ENCODE measurements at regions not wholly inside any gene's neighbourhood (a gene's known extent, or its start where the extent isn't known, plus 50 kb on each side); places are given as distances from the start of the nearest gene placed in this dataset.

DNA sequence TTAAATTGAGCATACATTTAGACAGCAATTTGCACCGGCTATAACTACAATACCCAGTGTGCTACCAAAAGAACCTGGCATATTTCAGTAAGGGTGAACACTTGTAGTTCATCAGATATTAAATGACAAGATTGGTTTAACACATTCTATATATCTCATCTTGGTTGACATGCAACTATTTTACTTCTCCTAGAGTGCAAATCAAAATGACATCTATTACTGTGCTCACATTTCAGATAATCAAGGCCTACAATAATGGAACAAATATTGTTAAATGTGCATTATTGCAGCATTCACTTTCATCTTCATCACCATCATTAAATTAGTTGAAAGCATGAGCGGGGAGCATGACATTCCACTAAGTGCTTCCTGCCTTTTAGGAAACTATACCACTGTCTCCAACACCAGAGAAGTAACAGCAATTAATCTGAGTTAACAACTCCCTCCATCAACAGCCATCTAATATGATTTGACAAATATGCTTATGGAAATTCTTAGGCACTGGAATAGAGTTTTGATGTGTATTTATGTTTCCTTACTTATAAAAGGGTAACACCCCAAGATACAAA is 209.8 kb upstream of the SLIT2 start:
- Histone ChIP-seq H3K36me3 (no peaks in the 10 kb centered on the region), H3K4me1 (no peaks in the 10 kb centered on the region), H3K4me3 (no peak overlapping the region), H3K27me3 (replicated peaks in 1 of 7) (no peaks in the 10 kb centered on the region), H3K27ac (no peak overlapping the region), H3K9me3 (peaks cover 0 to 3% (median 0%) of the 10 kb centered on the region in 8 donors)
- WGBS, 5 donors = 70 to 84% (median 83%) methylated on average over 2 of the region's 2 CpGs
- no peak for DNase-seq
- intact Hi-C loops (cut with DNase I; ENCODE audit: low total_unique reads) = no loop called here
- no peak for TF ChIP-seq POLR2A (IDR thresholded peaks at IDR 0.05)
- TF ChIP-seq, protein P1, sequence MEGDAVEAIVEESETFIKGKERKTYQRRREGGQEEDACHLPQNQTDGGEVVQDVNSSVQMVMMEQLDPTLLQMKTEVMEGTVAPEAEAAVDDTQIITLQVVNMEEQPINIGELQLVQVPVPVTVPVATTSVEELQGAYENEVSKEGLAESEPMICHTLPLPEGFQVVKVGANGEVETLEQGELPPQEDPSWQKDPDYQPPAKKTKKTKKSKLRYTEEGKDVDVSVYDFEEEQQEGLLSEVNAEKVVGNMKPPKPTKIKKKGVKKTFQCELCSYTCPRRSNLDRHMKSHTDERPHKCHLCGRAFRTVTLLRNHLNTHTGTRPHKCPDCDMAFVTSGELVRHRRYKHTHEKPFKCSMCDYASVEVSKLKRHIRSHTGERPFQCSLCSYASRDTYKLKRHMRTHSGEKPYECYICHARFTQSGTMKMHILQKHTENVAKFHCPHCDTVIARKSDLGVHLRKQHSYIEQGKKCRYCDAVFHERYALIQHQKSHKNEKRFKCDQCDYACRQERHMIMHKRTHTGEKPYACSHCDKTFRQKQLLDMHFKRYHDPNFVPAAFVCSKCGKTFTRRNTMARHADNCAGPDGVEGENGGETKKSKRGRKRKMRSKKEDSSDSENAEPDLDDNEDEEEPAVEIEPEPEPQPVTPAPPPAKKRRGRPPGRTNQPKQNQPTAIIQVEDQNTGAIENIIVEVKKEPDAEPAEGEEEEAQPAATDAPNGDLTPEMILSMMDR (IDR thresholded peaks at IDR 0.05 in 8 of 11, conservative IDR thresholded peaks at IDR 0.05 in 3 of 11) = no peak
- TF ChIP-seq POLR2AphosphoS5 (IDR thresholded peaks at IDR 0.05) = no peak

DNA sequence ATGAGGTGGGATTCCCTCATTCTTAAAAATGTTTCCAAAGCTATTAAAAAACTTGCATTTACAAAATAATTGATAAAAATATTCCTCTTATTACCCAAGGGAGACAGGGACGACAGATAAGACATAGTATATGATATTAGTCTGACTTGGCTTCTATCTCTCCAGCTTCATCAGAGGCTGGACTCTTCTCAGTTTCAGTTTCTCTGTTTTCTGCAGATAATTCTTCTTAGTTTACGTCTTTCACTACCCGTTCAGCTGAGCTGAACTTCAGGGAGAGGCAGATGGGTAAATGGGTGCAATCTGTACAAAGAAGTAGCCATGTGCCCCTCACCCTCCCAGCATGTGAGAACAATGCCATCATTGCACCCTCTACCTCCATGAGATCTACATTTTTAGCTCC is 214.0 kb upstream of the SLIT2 start:
- TF ChIP-seq POLR2AphosphoS5 (IDR thresholded peaks at IDR 0.05) (no peak), POLR2A (IDR thresholded peaks at IDR 0.05) (no peak)
- Histone ChIP-seq H3K27me3 (replicated peaks in 1 of 7) (no peaks in the 10 kb centered on the region), H3K4me1 (no peaks in the 10 kb centered on the region), H3K36me3 (no peaks in the 10 kb centered on the region), H3K27ac (no peak overlapping the region), H3K9me3 (peaks cover 0 to 4% (median 0%) of the 10 kb centered on the region in 8 donors), H3K4me3 (peak overlapping the region in 1 of 8 donors; percentile 13)
- intact Hi-C loops (cut with DNase I; ENCODE audit: low total_unique reads) = no loop called here
- WGBS, 5 donors = 66 to 88% (median 70%) methylated on average over 3 of the region's 3 CpGs
- no peak for DNase-seq

DNA sequence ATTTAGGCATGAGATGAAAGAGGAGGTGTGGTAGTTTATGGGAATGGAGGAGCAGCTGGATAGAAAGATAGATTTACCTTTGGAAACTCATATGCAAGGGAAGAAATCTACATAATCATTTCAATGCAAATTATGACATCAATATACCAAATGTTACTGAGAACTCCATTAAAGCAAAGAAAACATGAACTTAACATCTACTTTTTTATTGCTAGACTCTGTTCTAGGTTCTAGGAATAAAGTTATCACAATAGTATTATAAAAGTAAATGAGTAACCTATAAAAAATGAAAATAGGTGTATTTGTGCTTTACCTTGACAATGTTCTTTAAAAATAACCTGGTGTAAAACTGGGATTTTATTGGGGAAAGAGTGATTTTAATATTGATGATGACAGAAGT is 221.6 kb upstream of the SLIT2 start:
- Histone ChIP-seq H3K36me3 (no peaks in the 10 kb centered on the region), H3K27me3 (replicated peaks in 1 of 7) (no peaks in the 10 kb centered on the region), H3K27ac (no peak overlapping the region), H3K4me1 (no peaks in the 10 kb centered on the region), H3K4me3 (no peak overlapping the region), H3K9me3 (peaks cover 0 to 6% (median 0%) of the 10 kb centered on the region in 8 donors)
- DNase-seq = no peak
- intact Hi-C loops (cut with DNase I; ENCODE audit: low total_unique reads) = no loop called here
- TF ChIP-seq, protein P1 (IDR thresholded peaks at IDR 0.05 in 8 of 11, conservative IDR thresholded peaks at IDR 0.05 in 3 of 11) = no peak
- TF ChIP-seq POLR2A (IDR thresholded peaks at IDR 0.05) (no peak), POLR2AphosphoS5 (IDR thresholded peaks at IDR 0.05) (no peak)

DNA sequence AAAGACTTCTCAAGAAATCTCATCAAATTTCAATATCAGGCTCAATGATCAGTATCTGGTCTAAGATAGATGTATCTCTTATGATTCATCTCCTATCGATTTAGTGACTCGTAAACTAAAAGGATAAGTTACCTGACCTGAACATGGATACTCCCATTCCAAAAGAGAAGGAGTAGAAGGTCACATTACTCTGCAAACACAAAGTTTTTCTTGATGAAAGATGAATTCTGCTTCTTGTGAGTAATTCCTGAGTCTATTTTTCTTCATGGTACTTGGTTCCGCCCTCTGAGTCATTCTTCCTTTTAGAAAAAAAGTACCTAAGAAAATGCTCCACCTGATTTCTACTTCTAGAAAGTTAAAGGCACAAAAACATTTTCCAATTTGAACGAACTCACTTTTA is 223.1 kb upstream of the SLIT2 start:
- no peaks in the 10 kb centered on the region for H3K27me3 ChIP-seq (replicated peaks in 1 of 7)
- H3K36me3 ChIP-seq = no peaks in the 10 kb centered on the region
- TF ChIP-seq POLR2AphosphoS5 (IDR thresholded peaks at IDR 0.05) (no peak), POLR2A (IDR thresholded peaks at IDR 0.05) (no peak)
- TF ChIP-seq, protein P1 (IDR thresholded peaks at IDR 0.05 in 8 of 11, conservative IDR thresholded peaks at IDR 0.05 in 3 of 11) = no peak
- H3K4me3 ChIP-seq = no peak overlapping the region
- H3K27ac ChIP-seq = no peak overlapping the region
- H3K4me1 ChIP-seq = no peaks in the 10 kb centered on the region
- intact Hi-C loops (cut with DNase I; ENCODE audit: low total_unique reads) = no loop called here
- no peak for DNase-seq
- WGBS, 5 donors = 76 to 89% (median 82%) methylated on average over 4 of the region's 4 CpGs
- peaks cover 0 to 6% (median 0%) of the 10 kb centered on the region in 8 donors for H3K9me3 ChIP-seq

DNA sequence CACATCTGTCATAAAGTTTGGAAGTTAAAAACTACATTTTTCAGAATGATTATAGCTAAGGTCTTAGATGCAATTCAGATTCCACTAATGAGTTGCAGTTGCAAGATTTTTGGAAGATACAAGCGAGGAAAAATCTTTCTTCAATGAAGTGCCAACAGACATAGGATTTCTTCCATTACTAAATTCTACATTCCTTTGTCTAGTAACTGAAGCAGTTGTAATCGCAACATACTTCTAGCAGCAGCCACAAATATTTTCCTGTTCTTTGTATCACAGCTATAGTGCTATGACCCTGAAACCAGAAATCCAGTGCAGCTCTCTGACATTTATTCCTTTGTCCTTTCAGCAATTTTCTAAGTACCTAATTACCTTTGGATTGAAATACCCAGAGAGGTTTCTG is 225.2 kb upstream of the SLIT2 start:
- Histone ChIP-seq H3K4me3 (no peak overlapping the region), H3K27me3 (replicated peaks in 1 of 7) (no peaks in the 10 kb centered on the region), H3K9me3 (peaks cover 0 to 8% (median 0%) of the 10 kb centered on the region in 8 donors), H3K36me3 (no peaks in the 10 kb centered on the region), H3K4me1 (no peaks in the 10 kb centered on the region), H3K27ac (no peak overlapping the region)
- WGBS, 5 donors = 64 to 78% (median 76%) methylated on average over 2 of the region's 2 CpGs
- intact Hi-C loops (cut with DNase I; ENCODE audit: low total_unique reads) = no loop called here
- DNase-seq = no peak
- TF ChIP-seq, protein P1 (IDR thresholded peaks at IDR 0.05 in 8 of 11, conservative IDR thresholded peaks at IDR 0.05 in 3 of 11) = no peak
